Psoas muscle (tissue), 7 donors: ENCODE measurements at regions not wholly inside any gene's neighbourhood (a gene's known extent, or its start where the extent isn't known, plus 50 kb on each side); places are given as distances from the start of the nearest gene placed in this dataset.

Experiments used
- ATAC-seq, 4 donors: fragments of 200-7000 bp; cut with Tn5 transposase; one replicate each; pipeline ENCODE4 v1.9.1; 2020; ENCODE audit warnings: moderate library complexity in 3 of 4, mild to moderate bottlenecking in 2 of 4
- DNase-seq, 2 donors: peaks; one replicate each; pipeline ENCODE4 v3.0.0-alpha.2; 2020
- H3K27ac ChIP-seq: fragments of 200-600 bp; one replicate; pipeline ENCODE4 v1.8.0; 2022
- H3K27me3 ChIP-seq, 3 donors: fragments of 200-600 bp in 1 of 3; one replicate each; pipeline versions ENCODE4 v1.6.1 to v1.8.0; 2013 to 2022; ENCODE audit warnings: low read length in 2 of 3, mild to moderate bottlenecking in 2 of 3, moderate library complexity in 1 of 3; ENCODE audit not compliant: insufficient read depth in 3 of 3
- H3K36me3 ChIP-seq, 2 donors: fragments of 200-600 bp in 1 of 2; one replicate each; pipeline versions ENCODE4 v1.6.1 to v1.8.0; 2013 to 2022; ENCODE audit warnings: low read depth in 1 of 2, mild to moderate bottlenecking in 1 of 2, moderate library complexity in 1 of 2; ENCODE audit not compliant: insufficient read depth in 1 of 2
- H3K4me1 ChIP-seq: fragments of 200-600 bp; one replicate; pipeline ENCODE4 v1.8.0; 2022
- H3K4me3 ChIP-seq: fragments of 200-600 bp; one replicate; pipeline ENCODE4 v1.8.0; 2022; ENCODE audit warnings: mild to moderate bottlenecking
- H3K9me3 ChIP-seq: fragments of 200-600 bp; one replicate; pipeline ENCODE4 v1.8.0; 2022
- CTCF ChIP-seq: fragments of 200-600 bp; IDR thresholded peaks from one replicate; pipeline ENCODE4 v1.8.0; 2022; ENCODE audit warnings: antibody characterized with exemption
- WGBS, 3 donors: extraction: QIAGEN DNeasy Blood & Tissue Kit; methylation state at CpG; one replicate each; pipeline versions ENCODE4 v1.1.6 to v1.1.7; 2013; 5-methylcytosine and 5-hydroxymethylcytosine counted together
- intact Hi-C, 2 donors: fragments of 100-400 bp; cut with DNase I; formaldehyde crosslinking; loops; one replicate each; pipeline versions ENCODE4 v1.11.0 to v1.14.2; 2022
- donor health status: healthy with polysubstance abuse.
- donor health status: DM: no; HTN: no; CAD: no; lungs with moderate emphysema.
- donor health status: Bipolar disorder and iron deficiency.
- donor health status: healthy.
- donor health status: DM: yes; HTN: yes; CAD: no.
- donor health status: DM: no; HTN: no; CAD: no.
- donor health status: DM: yes; HTN: yes; CAD: no.

- no peak for DNase-seq
- Histone ChIP-seq H3K27me3 (no peaks in the 10 kb centered on the region), H3K4me1 (peaks cover 16% of the 10 kb centered on the region), H3K9me3 (no peaks in the 10 kb centered on the region), H3K36me3 (no peaks in the 10 kb centered on the region), H3K27ac (no peak overlapping the region), H3K4me3 (no peak overlapping the region)
- 39 to 52% (median 42%) methylated on average over 11 of the region's 11 CpGs for WGBS, 3 donors
- peak in 2 of 4 donors; percentile 40 to 69 for ATAC-seq
- intact Hi-C loops = no loop called here
- TF ChIP-seq CTCF = no peak
These were observed 142.3 kb upstream of the KCNE2 start for GRCh38 chr21:34221331-34222030.

GRCh38 chr21:34222031-34222335 lies 141.8 kb upstream of the KCNE2 start:
- Histone ChIP-seq H3K27ac (no peak overlapping the region), H3K36me3 (no peaks in the 10 kb centered on the region), H3K4me3 (no peak overlapping the region), H3K27me3 (no peaks in the 10 kb centered on the region), H3K9me3 (no peaks in the 10 kb centered on the region), H3K4me1 (peaks cover 16% of the 10 kb centered on the region)
- peak in 1 of 4 donors; percentile 26 for ATAC-seq
- intact Hi-C loops = no loop called here
- 74 to 87% (median 82%) methylated on average over 14 of the region's 14 CpGs for whole genome bisulfite sequencing, 3 donors
- no peak for DNase-seq
- TF ChIP-seq CTCF = no peak

- no peak overlapping the region for H3K27ac ChIP-seq
- H3K9me3 ChIP-seq = no peaks in the 10 kb centered on the region
- no peak overlapping the region for H3K4me3 ChIP-seq
- H3K4me1 ChIP-seq = peaks cover 16% of the 10 kb centered on the region
- intact Hi-C loops = no loop called here
- no peaks in the 10 kb centered on the region for H3K27me3 ChIP-seq
- no peak for ATAC-seq
- DNase-seq = no peak
- no peaks in the 10 kb centered on the region for H3K36me3 ChIP-seq
- 85 to 91% (median 90%) methylated on average over 2 of the region's 2 CpGs for WGBS, 3 donors
- no peak for TF ChIP-seq CTCF
These were observed 140.4 kb upstream of the KCNE2 start for GRCh38 chr21:34223376-34223775.

- no peak for TF ChIP-seq CTCF
- Histone ChIP-seq H3K36me3 (no peaks in the 10 kb centered on the region), H3K9me3 (no peaks in the 10 kb centered on the region), H3K4me3 (no peak overlapping the region), H3K27me3 (no peaks in the 10 kb centered on the region), H3K27ac (no peak overlapping the region), H3K4me1 (no peaks in the 10 kb centered on the region)
- DNase-seq = no peak
- peak in 1 of 4 donors; percentile 21 for ATAC-seq
- intact Hi-C loops = no loop called here
- 78 to 81% (median 79%) methylated on average over 7 of the region's 7 CpGs for WGBS, 3 donors
These were observed 136.4 kb upstream of the KCNE2 start for GRCh38 chr21:34227386-34227852.

GRCh38 chr21:34228792-34229191 lies 135.0 kb upstream of the KCNE2 start:
- ATAC-seq = no peak
- intact Hi-C loops = no loop called here
- H3K27ac ChIP-seq = no peak overlapping the region
- DNase-seq = no peak
- WGBS, 3 donors = 87 to 95% (median 91%) methylated on average over 4 of the region's 4 CpGs
- H3K27me3 ChIP-seq = no peaks in the 10 kb centered on the region
- H3K4me1 ChIP-seq = no peaks in the 10 kb centered on the region
- no peak overlapping the region for H3K4me3 ChIP-seq
- no peaks in the 10 kb centered on the region for H3K36me3 ChIP-seq
- H3K9me3 ChIP-seq = no peaks in the 10 kb centered on the region
- no peak for TF ChIP-seq CTCF
